HG02981 (cell line): ENCODE measurements at regions not wholly inside any gene's neighbourhood (a gene's known extent, or its start where the extent isn't known, plus 50 kb on each side); places are given as distances from the start of the nearest gene placed in this dataset.
"Not testable (repeated sequence)": the region's sequence is repeated elsewhere in the genome, so short reads cannot be mapped to it uniquely, and the experiment has no call there.

Experiments used
- ATAC-seq: cut with Tn5 transposase; IDR thresholded peaks from one replicate; pipeline ENCODE4 v1.9.1; 2021; ENCODE audit warnings: mild to moderate bottlenecking, moderate library complexity; ENCODE audit not compliant: unreplicated experiment

DNA sequence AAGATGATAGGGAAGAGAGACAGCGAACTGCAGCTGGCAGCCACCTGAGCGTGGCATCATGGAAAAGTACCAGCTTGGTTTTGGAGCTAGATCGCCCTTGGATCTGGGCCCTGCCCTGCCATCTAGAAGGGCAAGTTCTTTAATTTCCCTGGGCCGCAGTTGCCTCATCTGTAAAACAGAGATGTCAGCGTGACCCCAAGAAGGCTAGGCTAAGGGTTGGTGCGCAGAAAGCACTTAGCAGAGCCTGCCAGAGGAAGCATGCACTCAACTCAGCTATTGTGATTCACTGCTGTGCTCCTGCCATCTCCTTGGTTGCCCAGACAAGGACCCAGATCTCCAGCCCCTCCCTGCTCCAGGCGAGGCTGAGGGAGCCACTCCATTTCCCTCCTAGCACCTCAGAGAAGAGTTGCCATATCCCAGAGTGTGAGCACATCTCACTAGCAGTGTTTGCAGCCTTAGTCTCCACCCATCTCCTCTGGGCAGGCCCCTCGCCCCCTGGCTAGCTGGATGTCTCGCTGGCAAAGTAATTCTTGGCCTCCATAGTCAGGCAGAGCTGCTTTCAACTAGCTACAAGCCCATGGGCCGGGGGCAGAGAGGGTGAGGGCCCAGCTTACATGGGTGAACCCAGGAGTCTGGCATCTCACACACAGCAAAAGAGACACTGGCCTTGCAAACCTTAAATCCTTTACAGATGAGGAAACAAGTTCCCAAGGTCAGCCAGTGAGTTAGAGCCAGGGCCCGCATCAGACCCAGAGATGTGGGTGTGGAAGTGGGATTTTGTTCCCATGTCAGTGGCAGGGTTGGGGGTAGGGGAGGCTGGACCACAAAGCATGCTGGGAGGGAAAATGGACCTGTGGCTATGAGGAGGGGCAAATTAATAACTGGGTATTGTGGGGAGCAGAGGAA is 280.7 kb upstream of the TLE3 start:
- no peak for ATAC-seq

DNA sequence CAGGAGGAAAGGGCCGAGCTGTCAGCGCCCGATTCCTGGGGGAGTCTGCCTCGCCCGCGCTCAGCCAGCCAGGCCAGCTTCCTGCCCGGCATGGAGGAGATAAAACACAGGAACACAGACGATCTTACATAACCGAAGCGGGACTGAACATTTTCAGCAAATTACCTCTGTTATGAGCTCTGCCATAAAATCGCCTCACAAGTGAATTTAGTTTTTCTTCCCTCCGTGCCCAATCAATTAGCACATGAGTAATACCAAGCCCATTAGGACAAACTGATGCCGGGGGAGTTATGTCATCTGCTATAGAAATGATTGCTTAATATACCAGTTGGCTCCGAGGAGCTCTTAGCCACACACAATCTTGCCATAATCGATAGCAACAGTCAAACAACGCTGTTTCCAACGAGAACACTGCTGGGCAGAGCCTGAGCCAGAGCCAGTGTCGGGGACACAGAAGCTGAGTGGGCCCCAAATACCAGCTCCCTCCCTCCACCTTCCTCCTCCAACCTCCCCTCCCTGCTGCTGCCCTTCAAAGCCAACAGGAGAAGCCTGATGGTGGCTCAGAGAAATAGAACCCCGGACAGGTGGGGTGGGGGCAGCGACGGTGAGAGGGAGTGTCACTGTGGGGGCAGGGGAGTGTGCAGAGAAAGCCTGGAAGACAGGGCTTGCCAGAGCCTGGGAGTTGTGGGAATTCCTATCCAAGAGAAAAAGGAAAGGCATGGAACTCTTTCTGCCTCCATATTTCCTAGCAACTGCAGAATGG is 279.4 kb upstream of the TLE3 start:
- ATAC-seq, result no peak

DNA sequence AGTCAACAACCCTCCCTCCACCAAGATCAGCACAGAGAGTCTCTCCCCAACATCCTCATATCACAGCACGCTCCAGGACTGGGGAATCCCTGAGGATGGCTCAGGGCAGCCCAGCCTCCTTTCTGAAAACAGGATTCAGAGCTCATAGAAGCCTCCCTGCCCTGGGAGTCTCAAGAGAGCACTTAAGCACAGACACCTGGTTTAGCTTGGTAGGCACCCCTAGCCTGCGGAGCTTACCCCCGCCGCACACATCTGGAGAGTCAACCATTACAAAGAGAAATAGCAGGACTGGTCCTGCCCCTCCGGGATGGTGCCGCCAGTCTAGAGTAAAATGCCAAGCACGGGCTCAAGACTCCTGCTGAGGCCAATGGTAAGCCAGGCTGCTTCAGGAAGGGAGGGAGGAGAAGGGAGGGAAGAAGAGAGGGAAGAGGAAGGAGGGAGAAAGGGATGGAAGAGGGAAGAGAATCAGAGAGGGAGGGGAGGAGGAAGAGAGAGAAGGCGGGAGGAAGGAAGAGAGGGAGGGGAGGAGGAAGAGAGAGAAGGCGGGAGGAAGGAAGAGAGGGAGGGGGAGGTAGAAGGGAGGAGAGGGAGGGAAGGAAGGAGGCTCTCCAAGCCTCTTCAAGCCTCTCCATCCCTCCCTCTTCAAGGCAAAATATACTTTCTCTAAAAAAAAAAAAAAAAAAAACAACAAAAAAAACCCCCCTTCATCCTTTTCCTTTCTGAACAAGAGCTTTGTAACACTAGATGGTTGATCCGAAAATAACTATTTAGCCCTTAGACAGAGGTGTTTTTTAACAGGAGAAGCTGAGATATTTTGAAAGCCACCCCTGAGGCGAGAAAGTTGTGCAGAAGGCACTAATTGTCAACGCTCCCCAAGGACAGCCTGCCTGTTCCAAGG is 278.6 kb upstream of the TLE3 start:
- ATAC-seq, result no peak

GRCh38 chr15:70375586-70375985 is 277.9 kb upstream of the TLE3 start:
- ATAC-seq, result no peak

GRCh38 chr15:70375006-70375431 is 277.3 kb upstream of the TLE3 start:
- no peak for ATAC-seq

GRCh38 chr15:70374096-70374495 is 276.4 kb upstream of the TLE3 start:
- ATAC-seq, result no peak

- ATAC-seq, result not testable (repeated sequence)
Measured at GRCh38 chr15:70373439-70373838, 275.7 kb upstream of the TLE3 start.

DNA sequence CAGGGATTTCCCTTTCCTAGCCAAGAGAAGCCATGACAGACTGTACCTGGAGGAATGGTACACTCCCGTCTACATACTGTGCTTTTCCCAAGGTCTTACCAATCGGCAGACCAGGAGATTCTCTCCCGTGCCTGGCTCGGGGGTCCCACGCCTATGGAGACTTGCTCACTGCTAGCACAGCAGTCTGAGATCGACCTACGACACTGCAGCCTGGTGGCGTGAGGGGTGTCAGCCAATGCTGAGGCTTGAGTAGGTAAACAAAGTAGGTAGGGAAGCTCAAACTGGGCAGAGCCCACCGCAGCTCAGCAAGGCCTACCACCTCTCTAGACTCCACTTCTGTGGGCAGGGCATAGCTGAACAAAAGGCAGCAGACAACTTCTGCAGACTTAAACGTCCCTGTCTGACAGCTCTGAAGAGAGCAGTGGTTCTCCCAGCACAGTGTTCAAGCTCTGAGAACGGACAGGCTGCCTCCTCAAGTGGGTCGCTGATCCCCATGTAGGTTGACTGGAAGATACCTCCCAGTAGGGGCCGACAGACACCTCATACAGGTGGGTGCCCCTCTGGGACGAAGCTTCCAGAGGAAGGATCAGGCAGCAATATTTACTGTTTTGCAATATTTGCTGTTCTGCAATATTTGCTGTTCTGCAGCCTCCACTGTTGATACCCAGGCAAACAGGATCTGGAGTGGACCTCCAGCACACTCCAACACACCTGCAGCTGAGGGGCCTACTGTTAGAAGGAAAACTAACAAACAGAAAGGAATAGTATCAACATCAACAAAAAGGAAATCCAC is 270.4 kb upstream of the TLE3 start:
- not testable (repeated sequence) for ATAC-seq

DNA sequence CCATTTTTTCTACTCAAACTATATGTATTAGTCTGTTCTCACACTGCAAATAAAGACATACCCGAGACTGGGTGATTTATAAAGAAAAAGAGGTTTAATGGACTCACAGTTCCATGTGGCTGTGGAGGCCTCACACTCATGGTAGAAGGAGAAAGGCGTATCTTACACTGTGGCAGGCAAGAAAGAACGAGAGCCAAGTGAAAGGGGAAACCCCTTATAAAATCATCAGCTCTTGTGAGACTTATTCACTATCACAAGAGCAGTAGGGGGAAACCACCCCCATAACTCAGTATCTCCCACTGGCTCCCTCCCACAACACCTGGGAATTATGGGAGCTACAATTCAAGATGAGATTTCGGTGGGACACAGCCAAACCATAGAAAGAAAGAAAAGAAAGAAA is 266.3 kb upstream of the TLE3 start:
- ATAC-seq, result not testable (repeated sequence)

DNA sequence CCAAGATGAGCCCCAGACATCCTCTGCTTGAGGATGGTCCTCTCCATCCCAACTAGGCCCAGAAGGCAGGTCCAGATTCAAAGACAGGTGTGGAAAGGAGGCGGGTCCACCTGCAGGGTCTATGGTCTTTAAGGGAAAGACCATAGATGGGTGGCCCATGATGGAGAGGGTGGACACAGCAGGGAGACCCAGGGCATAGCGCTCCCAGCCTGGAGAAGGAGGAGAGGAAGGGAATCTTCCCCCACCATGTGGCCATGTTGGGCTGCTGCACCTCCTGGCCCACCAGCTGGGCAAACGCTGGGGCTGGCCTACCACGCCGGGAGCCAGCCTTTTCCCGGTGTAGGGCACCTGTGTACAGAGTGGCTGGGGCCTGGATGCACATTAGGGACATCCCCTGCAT is 265.2 kb upstream of the TLE3 start:
- ATAC-seq, result no peak

- no peak for ATAC-seq
Measured at GRCh38 chr15:70362350-70362749, 264.6 kb upstream of the TLE3 start.

- ATAC-seq, result no peak
Measured at GRCh38 chr15:70361891-70362290, 264.2 kb upstream of the TLE3 start.

DNA sequence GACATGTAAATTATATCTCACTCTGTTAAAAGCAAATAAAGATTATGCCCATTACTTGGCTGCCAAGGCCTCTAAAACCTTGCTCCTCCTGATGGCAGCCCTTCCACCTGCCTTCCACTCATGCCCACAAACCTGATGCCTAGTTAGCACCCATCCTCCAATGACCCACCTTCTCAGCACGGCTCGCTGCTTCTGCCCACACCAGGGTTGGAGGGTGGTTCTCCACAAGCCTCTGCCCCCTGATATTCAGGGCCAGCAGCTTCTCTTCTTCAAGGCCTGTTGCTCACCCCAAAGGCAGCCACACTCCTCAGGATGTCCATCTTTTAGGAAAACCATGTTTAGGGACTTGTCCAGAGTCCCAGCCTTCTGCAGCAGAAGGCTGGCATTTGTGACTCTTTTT is 263.4 kb upstream of the TLE3 start:
- ATAC-seq, result no peak

GRCh38 chr15:70358871-70359647 is 261.3 kb upstream of the TLE3 start:
- no peak for ATAC-seq

GRCh38 chr15:70358011-70358819 is 260.5 kb upstream of the TLE3 start:
- no peak for ATAC-seq

- ATAC-seq, result no peak
Measured at GRCh38 chr15:70357453-70357852, 259.7 kb upstream of the TLE3 start.

DNA sequence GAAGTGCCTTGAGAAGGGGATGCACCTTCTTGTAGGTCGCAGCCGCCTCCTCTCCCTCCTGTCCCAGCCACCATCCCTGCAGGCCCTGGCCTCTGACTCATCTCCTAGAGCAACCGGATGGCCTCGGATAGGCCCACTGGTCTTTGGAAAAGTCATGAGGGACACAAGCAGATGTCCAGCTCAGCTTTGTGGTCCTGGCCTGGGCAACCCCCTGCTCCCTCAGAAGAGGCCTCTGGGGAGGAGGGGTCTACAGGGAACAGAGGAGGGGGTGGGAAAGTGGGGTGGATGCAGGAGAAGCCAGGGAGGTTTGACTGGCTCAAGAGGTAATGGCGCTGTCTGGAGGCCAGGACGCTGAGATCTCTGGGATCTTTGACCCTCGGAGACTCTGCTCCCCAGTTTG is 259.2 kb upstream of the TLE3 start:
- no peak for ATAC-seq

DNA sequence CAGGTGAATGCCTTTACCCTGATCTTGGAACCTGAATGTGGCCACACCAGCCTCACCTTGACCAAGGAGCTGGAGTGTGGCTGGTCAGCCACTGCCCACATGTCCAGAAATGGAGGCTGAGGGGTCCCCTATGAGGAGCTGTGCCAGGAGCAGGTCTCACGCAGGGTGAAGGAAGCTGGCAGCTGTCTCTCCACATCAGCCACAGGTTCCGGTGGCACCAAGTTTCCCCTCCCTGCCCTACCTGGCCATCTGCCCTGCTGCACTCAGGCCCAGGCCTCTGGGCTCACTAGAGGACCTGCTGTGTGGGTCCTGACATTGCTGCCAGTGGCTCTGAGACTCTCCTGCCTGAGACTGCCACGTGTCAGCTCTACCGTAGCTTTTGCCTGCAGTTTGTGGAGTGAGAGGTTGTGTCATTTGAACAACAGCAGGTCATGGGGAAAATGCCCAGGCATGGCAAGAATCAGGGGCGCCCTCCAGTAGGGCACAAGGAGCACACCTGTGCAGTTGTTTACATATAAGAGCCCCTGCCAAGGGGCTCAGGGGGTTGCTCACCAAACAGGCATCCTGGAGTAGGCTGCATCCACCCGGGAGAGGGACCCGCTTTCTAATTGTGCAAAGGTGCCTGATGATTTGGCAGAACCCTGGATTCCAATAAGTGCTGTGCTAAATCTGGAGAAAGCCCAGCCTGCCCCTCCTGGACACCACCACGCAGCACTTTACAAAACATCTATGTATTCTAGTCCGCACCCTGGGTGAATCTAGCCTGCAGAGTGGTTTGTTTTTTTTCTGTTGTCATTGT is 258.5 kb upstream of the TLE3 start:
- no peak for ATAC-seq
